ENCODE measurements at regions not wholly inside any gene's neighbourhood (a gene's known extent, or its start where the extent isn't known, plus 50 kb on each side); places are given as distances from the start of the nearest gene placed in this dataset.
"Not testable (repeated sequence)": the region's sequence is repeated elsewhere in the genome, so short reads cannot be mapped to it uniquely, and the experiment has no call there.

- DNase-seq, result no peak
Observed at GRCh38 chr6:21773576-21773968, 180.0 kb downstream of the SOX4 start.

- DNase-seq, result no peak
Observed at GRCh38 chr6:21777846-21778245, 184.3 kb downstream of the SOX4 start.

GRCh38 chr6:21780141-21780540, 186.6 kb downstream of the SOX4 start:
- no peak for DNase-seq

- no peak for DNase-seq
Observed at GRCh38 chr6:21780679-21781078, 187.1 kb downstream of the SOX4 start.

- no peak for DNase-seq
Observed at GRCh38 chr6:21781128-21781527, 187.6 kb downstream of the SOX4 start.

- DNase-seq, result no peak
Observed at GRCh38 chr6:21785164-21785563, 191.6 kb downstream of the SOX4 start.

GRCh38 chr6:21791056-21791455, 197.5 kb downstream of the SOX4 start:
- no peak for DNase-seq

GRCh38 chr6:21791581-21791980, 198.0 kb downstream of the SOX4 start:
- no peak for DNase-seq

GRCh38 chr6:21792177-21792576, 198.6 kb downstream of the SOX4 start:
- no peak for DNase-seq

GRCh38 chr6:21796979-21797378, 203.4 kb downstream of the SOX4 start:
- DNase-seq, result not testable (repeated sequence)

GRCh38 chr6:21798468-21798867, 204.9 kb downstream of the SOX4 start:
- no peak for DNase-seq

GRCh38 chr6:21800330-21800729, 206.8 kb downstream of the SOX4 start:
- DNase-seq, result no peak

- no peak for DNase-seq
Observed at GRCh38 chr6:21800948-21801438, 207.4 kb downstream of the SOX4 start.

GRCh38 chr6:21801446-21802174, 208.1 kb downstream of the SOX4 start:
- DNase-seq, result no peak

- DNase-seq, result no peak
Observed at GRCh38 chr6:21802175-21802822, 208.7 kb downstream of the SOX4 start.

GRCh38 chr6:21804941-21805610, 211.5 kb downstream of the SOX4 start:
- no peak for DNase-seq

GRCh38 chr6:21807299-21808044, 213.9 kb downstream of the SOX4 start:
- no peak for DNase-seq

- no peak for DNase-seq
Observed at GRCh38 chr6:21808045-21808470, 214.5 kb downstream of the SOX4 start.

- DNase-seq, result no peak
Observed at GRCh38 chr6:21808551-21809242, 215.1 kb downstream of the SOX4 start.

- DNase-seq, result no peak
Observed at GRCh38 chr6:21811484-21811883, 217.9 kb downstream of the SOX4 start.

- no peak for DNase-seq
Observed at GRCh38 chr6:21816231-21816630, 222.7 kb downstream of the SOX4 start.

GRCh38 chr6:21820442-21820841, 226.9 kb downstream of the SOX4 start:
- DNase-seq, result no peak

- no peak for DNase-seq
Observed at GRCh38 chr6:21823371-21823770, 229.8 kb downstream of the SOX4 start.

All from activated effector memory CD4-positive, alpha-beta T cell treated with Interleukin-2 at 50 U/mL for 16 hours (primary cell).